IPS-18a (cell line): ENCODE measurements at regions not wholly inside any gene's neighbourhood (a gene's known extent, or its start where the extent isn't known, plus 50 kb on each side); places are given as distances from the start of the nearest gene placed in this dataset.

ENCODE experiments used
- H3K27ac ChIP-seq: one replicate; pipeline ENCODE4 v1.5.1; 2013; ENCODE audit warnings: low read length
- H3K27me3 ChIP-seq: one replicate; pipeline ENCODE4 v1.6.1; 2013; ENCODE audit warnings: mild to moderate bottlenecking, low read length; ENCODE audit not compliant: control insufficient read depth, insufficient read depth
- H3K36me3 ChIP-seq: one replicate; pipeline ENCODE4 v1.6.1; 2013; ENCODE audit warnings: low read depth, low read length; ENCODE audit not compliant: control insufficient read depth
- H3K4me1 ChIP-seq: one replicate; pipeline ENCODE4 v1.6.1; 2013; ENCODE audit warnings: low read depth, low read length; ENCODE audit not compliant: control insufficient read depth
- H3K4me3 ChIP-seq: one replicate; pipeline ENCODE4 v1.5.1; 2013; ENCODE audit warnings: low read length
- H3K9ac ChIP-seq: one replicate; pipeline ENCODE4 v1.6.1; 2013; ENCODE audit warnings: mild to moderate bottlenecking, low read length, moderate library complexity
- H3K9me3 ChIP-seq: one replicate; pipeline ENCODE4 v1.6.1; 2013; ENCODE audit warnings: low read depth, low read length; ENCODE audit not compliant: control insufficient read depth

GRCh38 chr2:167900435-167901114 lies 346.8 kb downstream of the STK39 start:
- H3K9me3 ChIP-seq = no peaks in the 10 kb centered on the region
- H3K27ac ChIP-seq = no peak overlapping the region
- H3K4me1 ChIP-seq = peaks cover 4% of the 10 kb centered on the region
- H3K9ac ChIP-seq = no peak overlapping the region
- no peaks in the 10 kb centered on the region for H3K36me3 ChIP-seq
- H3K27me3 ChIP-seq = no peaks in the 10 kb centered on the region
- no peak overlapping the region for H3K4me3 ChIP-seq

- no peaks in the 10 kb centered on the region for H3K9me3 ChIP-seq
- no peak overlapping the region for H3K27ac ChIP-seq
- no peaks in the 10 kb centered on the region for H3K36me3 ChIP-seq
- H3K4me3 ChIP-seq = no peak overlapping the region
- H3K4me1 ChIP-seq = peaks cover 4% of the 10 kb centered on the region
- no peaks in the 10 kb centered on the region for H3K27me3 ChIP-seq
- H3K9ac ChIP-seq = no peak overlapping the region
Measured at GRCh38 chr2:167898340-167898739, 349.1 kb downstream of the STK39 start.

GRCh38 chr2:167891841-167892240 lies 355.6 kb downstream of the STK39 start:
- no peaks in the 10 kb centered on the region for H3K9me3 ChIP-seq
- no peaks in the 10 kb centered on the region for H3K4me1 ChIP-seq
- H3K36me3 ChIP-seq = no peaks in the 10 kb centered on the region
- no peak overlapping the region for H3K4me3 ChIP-seq
- H3K27me3 ChIP-seq = no peaks in the 10 kb centered on the region
- H3K27ac ChIP-seq = no peak overlapping the region
- H3K9ac ChIP-seq = no peak overlapping the region

- H3K36me3 ChIP-seq = no peaks in the 10 kb centered on the region
- no peak overlapping the region for H3K4me3 ChIP-seq
- H3K9ac ChIP-seq = no peak overlapping the region
- H3K27ac ChIP-seq = no peak overlapping the region
- H3K9me3 ChIP-seq = no peaks in the 10 kb centered on the region
- no peaks in the 10 kb centered on the region for H3K27me3 ChIP-seq
- H3K4me1 ChIP-seq = no peaks in the 10 kb centered on the region
Measured at GRCh38 chr2:167890739-167891138, 356.7 kb downstream of the STK39 start.

GRCh38 chr2:167880415-167880814 lies 367.0 kb downstream of the STK39 start:
- H3K4me3 ChIP-seq = no peak overlapping the region
- no peaks in the 10 kb centered on the region for H3K27me3 ChIP-seq
- H3K36me3 ChIP-seq = no peaks in the 10 kb centered on the region
- no peak overlapping the region for H3K27ac ChIP-seq
- no peaks in the 10 kb centered on the region for H3K4me1 ChIP-seq
- no peaks in the 10 kb centered on the region for H3K9me3 ChIP-seq
- H3K9ac ChIP-seq = no peak overlapping the region

- H3K9ac ChIP-seq = no peak overlapping the region
- H3K4me3 ChIP-seq = no peak overlapping the region
- no peaks in the 10 kb centered on the region for H3K9me3 ChIP-seq
- H3K27me3 ChIP-seq = no peaks in the 10 kb centered on the region
- H3K27ac ChIP-seq = no peak overlapping the region
- no peaks in the 10 kb centered on the region for H3K4me1 ChIP-seq
- H3K36me3 ChIP-seq = no peaks in the 10 kb centered on the region
Measured at GRCh38 chr2:167875529-167875928, 371.9 kb downstream of the STK39 start.

GRCh38 chr2:167874812-167875211 lies 372.6 kb downstream of the STK39 start:
- Histone ChIP-seq H3K36me3 (peaks cover 6% of the 10 kb centered on the region), H3K9me3 (no peaks in the 10 kb centered on the region), H3K9ac (no peak overlapping the region), H3K27ac (no peak overlapping the region), H3K4me3 (no peak overlapping the region), H3K4me1 (no peaks in the 10 kb centered on the region), H3K27me3 (no peaks in the 10 kb centered on the region)

GRCh38 chr2:167871286-167871685 lies 376.1 kb downstream of the STK39 start:
- Histone ChIP-seq H3K9me3 (no peaks in the 10 kb centered on the region), H3K4me1 (no peaks in the 10 kb centered on the region), H3K4me3 (no peak overlapping the region), H3K36me3 (peaks cover 13% of the 10 kb centered on the region), H3K27me3 (no peaks in the 10 kb centered on the region), H3K27ac (no peak overlapping the region), H3K9ac (no peak overlapping the region)

- Histone ChIP-seq H3K36me3 (peaks cover 13% of the 10 kb centered on the region), H3K27me3 (no peaks in the 10 kb centered on the region), H3K4me1 (no peaks in the 10 kb centered on the region), H3K27ac (no peak overlapping the region), H3K9ac (no peak overlapping the region), H3K9me3 (no peaks in the 10 kb centered on the region), H3K4me3 (no peak overlapping the region)
Measured at GRCh38 chr2:167869200-167869599, 378.2 kb downstream of the STK39 start.

GRCh38 chr2:167863377-167863776 lies 384.0 kb downstream of the STK39 start:
- no peak overlapping the region for H3K27ac ChIP-seq
- H3K9ac ChIP-seq = no peak overlapping the region
- peaks cover 37% of the 10 kb centered on the region for H3K4me1 ChIP-seq
- peaks cover 5% of the 10 kb centered on the region for H3K36me3 ChIP-seq
- H3K9me3 ChIP-seq = peaks cover 12% of the 10 kb centered on the region
- H3K27me3 ChIP-seq = no peaks in the 10 kb centered on the region
- H3K4me3 ChIP-seq = no peak overlapping the region

GRCh38 chr2:167862782-167863181 lies 384.6 kb downstream of the STK39 start:
- peaks cover 5% of the 10 kb centered on the region for H3K36me3 ChIP-seq
- H3K27me3 ChIP-seq = no peaks in the 10 kb centered on the region
- H3K9me3 ChIP-seq = peaks cover 12% of the 10 kb centered on the region
- H3K9ac ChIP-seq = no peak overlapping the region
- no peak overlapping the region for H3K27ac ChIP-seq
- H3K4me1 ChIP-seq = peaks cover 37% of the 10 kb centered on the region
- H3K4me3 ChIP-seq = no peak overlapping the region

- Histone ChIP-seq H3K27me3 (no peaks in the 10 kb centered on the region), H3K9ac (no peak overlapping the region), H3K36me3 (peaks cover 5% of the 10 kb centered on the region), H3K4me3 (no peak overlapping the region), H3K4me1 (peaks cover 37% of the 10 kb centered on the region), H3K27ac (no peak overlapping the region), H3K9me3 (peaks cover 12% of the 10 kb centered on the region)
Measured at GRCh38 chr2:167862296-167862695, 385.1 kb downstream of the STK39 start.
